ENCODE measurements at regions not wholly inside any gene's neighbourhood (a gene's known extent, or its start where the extent isn't known, plus 50 kb on each side); places are given as distances from the start of the nearest gene placed in this dataset.

DNA sequence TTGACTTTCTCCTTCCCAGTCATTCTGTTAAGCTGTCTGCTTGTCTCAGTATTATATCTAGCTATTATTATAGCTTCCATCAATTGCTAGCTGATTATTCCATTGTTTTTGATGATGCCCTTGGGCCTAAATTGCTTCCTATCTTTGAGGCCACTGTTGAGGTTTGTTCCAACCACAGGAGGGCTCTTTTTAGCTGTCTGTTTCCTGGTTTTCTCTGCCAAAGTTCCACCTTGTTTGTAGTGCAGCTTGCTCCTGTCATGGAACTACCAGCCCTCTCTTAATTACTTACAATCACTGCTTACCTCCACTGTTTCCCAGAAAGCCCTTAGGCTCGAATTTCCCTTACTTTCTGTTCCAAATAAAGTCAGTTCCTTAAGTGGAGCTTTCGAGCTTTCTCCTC, 118.7 kb upstream of the SEC61G start:
- TF ChIP-seq, protein P1, sequence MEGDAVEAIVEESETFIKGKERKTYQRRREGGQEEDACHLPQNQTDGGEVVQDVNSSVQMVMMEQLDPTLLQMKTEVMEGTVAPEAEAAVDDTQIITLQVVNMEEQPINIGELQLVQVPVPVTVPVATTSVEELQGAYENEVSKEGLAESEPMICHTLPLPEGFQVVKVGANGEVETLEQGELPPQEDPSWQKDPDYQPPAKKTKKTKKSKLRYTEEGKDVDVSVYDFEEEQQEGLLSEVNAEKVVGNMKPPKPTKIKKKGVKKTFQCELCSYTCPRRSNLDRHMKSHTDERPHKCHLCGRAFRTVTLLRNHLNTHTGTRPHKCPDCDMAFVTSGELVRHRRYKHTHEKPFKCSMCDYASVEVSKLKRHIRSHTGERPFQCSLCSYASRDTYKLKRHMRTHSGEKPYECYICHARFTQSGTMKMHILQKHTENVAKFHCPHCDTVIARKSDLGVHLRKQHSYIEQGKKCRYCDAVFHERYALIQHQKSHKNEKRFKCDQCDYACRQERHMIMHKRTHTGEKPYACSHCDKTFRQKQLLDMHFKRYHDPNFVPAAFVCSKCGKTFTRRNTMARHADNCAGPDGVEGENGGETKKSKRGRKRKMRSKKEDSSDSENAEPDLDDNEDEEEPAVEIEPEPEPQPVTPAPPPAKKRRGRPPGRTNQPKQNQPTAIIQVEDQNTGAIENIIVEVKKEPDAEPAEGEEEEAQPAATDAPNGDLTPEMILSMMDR (IDR thresholded peaks at IDR 0.05): no peak
- TF ChIP-seq EZH2phosphoT487 (IDR thresholded peaks at IDR 0.05) (no peak), EZH2 (IDR thresholded peaks at IDR 0.05) (no peak)

All from neural progenitor cell (in vitro differentiated cells).